EL (cell line): ENCODE measurements at regions not wholly inside any gene's neighbourhood (a gene's known extent, or its start where the extent isn't known, plus 50 kb on each side); places are given as distances from the start of the nearest gene placed in this dataset.
"Not testable (repeated sequence)": the region's sequence is repeated elsewhere in the genome, so short reads cannot be mapped to it uniquely, and the experiment has no call there.

Experiments used
- DNase-seq: peaks from one replicate; pipeline ENCODE4 v3.0.0-alpha.2; 2016

- DNase-seq, result no peak
These were observed 1048.1 kb upstream of the ACO1 start for GRCh38 chr9:31336386-31336785.

- DNase-seq, result no peak
These were observed 1047.6 kb upstream of the ACO1 start for GRCh38 chr9:31336841-31337240.

DNA sequence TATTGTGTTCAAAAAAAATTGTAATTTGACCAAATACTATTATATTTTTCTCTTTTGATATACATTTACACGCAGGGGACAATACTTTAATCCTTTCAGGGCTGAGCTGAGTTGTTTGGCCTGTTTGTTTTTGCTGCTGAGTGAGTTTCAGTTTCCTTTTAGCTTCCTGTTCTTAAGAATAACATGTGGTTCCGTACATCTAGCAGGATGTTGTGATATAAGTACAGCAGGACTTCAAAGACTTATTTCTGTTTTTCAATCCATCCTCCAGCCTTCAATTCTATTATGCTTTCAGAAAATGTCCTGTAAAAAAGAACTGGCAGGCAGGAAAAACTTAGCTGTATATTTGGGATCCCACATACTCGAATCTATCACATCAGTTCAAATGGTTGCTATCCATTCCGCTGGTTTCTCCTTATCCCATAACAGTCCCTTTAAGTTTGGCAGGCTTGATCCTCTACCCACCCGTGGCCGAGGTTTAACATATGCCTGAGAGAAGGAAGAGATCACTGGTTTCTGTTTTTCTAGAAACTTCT lies 1037.3 kb upstream of the ACO1 start:
- DNase-seq, result no peak

GRCh38 chr9:31355159-31355882 lies 1029.1 kb upstream of the ACO1 start:
- no peak for DNase-seq

DNA sequence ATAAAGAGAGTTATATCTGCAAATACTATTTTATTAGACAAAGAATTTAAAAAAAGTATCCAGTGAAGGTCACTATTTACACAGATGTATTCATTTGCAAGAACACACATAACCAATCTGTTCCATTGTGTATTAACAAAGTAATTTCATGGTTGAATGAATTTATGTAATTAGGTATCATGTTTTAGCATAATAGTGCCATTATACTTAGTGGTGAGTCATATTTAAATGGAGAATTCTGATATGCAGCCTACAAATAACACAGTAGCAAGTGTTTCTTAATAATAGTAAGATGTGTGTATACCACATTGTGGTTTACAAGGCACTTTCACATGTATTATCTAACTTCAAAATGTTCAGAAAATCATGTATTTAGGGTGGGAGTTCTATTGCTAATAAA lies 1028.5 kb upstream of the ACO1 start:
- DNase-seq, result no peak

DNA sequence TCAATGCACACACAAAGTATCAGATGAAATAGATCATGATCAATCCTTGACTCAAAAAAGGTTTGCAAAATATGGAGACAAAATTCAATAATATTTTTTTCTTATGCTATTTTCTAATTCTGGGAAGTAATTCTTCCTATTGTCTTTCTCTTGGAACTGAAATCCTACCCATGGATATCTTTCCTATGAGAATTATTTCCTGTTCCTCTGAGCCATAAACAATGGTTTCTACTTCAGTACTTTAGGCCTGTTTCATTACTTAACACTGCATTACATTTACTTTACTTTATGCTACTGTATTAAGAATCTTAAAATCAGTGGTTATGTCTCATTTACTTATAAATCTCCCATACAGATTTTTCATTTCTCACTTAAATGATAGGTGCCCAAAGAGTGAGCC lies 1025.4 kb upstream of the ACO1 start:
- DNase-seq, result no peak

DNA sequence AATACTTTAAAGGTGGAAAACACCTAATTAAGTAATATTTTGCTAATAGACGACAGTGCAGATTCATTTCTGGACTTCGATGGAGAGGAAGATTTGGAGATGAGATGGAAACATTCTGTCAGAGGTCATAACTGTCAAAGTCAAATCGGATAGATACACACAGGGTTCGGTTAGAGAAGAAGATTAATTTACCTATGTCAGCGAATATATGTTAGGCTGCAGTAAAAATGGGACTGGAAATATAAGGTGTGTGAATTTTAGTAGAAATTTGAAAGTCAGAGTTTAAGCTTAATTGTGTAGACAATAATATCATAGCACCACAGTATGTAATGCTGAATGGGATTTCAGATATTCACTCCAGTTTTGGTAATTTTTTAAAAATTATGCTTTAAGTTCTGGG lies 1020.3 kb upstream of the ACO1 start:
- DNase-seq, result no peak

GRCh38 chr9:31372799-31373587 lies 1011.5 kb upstream of the ACO1 start:
- no peak for DNase-seq

GRCh38 chr9:31377358-31377757 lies 1007.1 kb upstream of the ACO1 start:
- DNase-seq, result no peak

GRCh38 chr9:31388660-31389059 lies 995.8 kb upstream of the ACO1 start:
- DNase-seq, result no peak

DNA sequence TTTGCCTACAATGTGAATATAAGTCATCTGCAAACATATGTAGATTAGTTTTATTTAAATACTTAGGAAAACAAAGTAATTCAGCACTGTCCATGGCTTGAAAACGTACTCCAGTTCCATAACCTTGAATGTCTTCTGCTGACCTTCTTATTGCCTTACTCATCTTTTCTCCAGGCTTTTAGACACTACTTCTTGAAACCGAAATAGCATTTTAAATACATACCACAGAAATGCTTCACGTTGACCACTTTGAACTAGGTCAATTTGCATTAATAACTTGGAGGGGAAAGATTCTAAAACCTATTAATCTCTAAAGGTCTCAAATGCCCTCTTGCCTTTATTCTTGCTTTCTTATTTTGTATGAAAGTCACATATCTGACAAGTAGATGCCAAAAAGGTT lies 995.4 kb upstream of the ACO1 start:
- DNase-seq, result no peak

GRCh38 chr9:31390403-31391025 lies 993.9 kb upstream of the ACO1 start:
- DNase-seq, result no peak

GRCh38 chr9:31393240-31393639 lies 991.2 kb upstream of the ACO1 start:
- no peak for DNase-seq

DNA sequence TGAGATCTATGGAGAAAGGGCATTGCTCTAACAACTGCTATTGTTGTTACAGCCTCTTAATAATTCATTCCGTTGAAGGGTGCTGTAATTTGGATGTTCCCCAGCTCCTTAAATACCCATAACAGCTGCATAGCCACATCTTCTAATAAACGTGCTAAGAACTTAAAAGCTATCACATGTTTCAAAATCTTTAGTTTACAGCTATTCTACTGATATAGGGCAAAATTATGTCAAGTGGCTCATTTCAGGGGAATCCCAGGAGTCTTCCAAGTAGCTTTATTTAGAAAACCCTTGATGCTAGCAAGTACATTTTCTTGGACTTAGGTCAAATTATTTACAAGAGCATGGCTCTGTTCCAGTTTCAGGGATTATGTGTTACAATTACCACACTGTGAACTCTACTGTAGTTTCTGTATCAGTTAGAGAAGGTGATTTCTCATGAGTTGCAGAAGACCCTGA lies 990.4 kb upstream of the ACO1 start:
- no peak for DNase-seq

DNA sequence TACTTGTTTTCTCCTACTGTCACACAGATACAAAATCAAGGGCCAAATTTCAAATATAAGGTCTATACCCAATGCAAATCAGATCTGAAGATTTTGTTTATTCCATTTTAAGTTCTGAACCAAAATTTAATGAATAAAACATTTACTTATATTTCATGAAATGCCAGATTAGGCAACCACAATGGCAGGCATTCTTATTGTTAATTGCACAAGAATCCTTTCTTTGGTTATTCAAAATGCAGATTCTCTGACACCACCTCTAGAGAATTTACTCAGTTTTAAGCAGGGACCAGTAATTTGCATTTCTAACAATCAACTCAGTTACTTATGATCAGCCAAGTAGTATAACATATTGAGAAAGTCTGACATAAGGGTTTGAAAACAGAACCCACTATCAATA lies 972.4 kb upstream of the ACO1 start:
- DNase-seq, result no peak

DNA sequence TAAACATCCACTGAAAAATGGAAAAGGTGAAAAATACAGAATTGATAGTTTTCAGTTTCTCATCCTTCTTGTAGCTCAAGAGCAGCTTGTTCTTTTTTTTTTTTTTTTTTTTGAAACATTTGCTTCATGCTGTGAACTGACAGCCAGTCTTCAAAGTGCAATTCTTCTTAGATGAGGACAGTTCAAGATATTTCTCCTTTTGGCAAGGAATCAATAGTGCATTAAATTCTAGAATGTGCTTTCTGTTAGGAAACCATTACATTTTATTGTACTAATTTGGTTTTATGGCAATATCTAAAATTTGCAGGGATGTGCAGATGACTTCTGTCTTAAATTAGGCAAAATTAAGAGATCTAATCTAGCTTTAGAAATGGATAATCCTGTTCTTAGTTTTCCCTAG lies 969.3 kb upstream of the ACO1 start:
- no peak for DNase-seq

GRCh38 chr9:31418419-31418818 lies 966.0 kb upstream of the ACO1 start:
- DNase-seq, result no peak

DNA sequence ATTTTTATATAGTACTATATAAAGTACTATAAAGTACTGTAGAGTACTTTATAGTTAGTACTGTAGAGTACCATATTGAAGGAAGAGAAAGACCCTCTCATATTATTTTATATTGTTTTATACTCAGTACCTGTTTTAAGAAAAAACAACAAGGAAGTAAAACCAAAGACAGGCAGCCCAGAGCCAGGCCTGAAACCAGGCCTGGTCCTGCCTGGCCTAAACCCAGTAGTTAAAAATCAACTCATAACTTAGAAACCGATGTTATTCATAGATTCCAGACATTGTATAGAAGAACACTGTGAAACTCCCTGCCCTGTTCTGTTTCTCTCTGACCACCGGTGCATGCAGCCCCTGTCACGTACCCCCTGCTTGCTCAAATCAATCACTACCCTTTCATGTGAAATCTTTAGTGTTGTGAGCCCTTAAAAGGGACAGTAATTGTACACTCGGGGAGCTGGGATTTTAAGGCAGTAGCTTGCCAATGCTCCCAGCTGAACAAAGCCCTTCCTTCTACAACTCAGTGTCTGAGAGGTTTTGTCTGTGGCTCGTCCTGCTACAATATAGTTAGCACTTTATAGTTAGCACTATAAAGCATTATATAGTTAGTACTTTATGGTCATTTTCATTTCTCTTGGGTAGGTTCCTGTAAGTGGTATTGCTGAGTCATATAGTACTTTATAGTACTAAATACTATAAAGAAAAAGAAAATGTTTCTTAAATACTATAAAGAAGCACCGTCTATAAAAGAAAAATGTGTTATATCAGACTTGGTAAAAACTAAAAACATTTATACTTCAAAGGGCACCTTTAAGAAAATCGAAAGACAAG lies 940.6 kb upstream of the ACO1 start:
- DNase-seq, result not testable (repeated sequence)

DNA sequence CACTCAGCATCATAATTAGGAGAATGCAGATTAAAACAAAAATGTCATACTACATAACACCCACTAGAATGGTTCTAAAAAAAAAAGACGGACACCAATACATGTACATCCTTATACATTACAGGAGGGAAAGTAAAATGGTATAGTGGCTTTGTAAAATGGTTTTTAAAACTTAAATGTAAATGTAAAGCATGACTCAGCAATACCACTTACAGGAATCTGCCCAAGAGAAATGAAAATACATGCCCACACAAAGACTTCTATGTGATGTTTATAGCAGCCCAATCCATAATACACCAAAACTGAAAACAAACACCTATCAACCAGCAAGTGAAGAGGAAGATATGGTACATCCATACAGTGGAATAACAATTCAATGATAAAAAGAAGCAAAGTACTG lies 939.1 kb upstream of the ACO1 start:
- no peak for DNase-seq

DNA sequence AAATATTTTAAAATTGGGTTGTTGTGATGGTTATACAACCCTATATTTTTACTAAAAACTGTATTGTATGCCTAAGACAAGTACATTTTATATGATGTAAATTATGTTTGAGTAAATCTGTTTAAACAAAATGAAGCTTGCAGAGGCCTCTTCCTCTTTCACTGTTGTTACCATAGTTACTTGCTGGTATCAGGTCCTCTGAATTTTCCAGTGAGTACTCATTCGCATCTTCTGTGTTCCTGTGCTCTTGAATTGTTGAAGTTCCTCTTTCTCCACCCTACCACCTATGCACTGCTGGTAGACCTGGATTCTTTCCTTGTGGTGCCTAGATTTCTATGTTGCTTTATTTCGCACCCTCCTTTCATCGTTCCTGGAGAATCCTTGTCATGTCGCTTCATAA lies 938.5 kb upstream of the ACO1 start:
- DNase-seq, result no peak

DNA sequence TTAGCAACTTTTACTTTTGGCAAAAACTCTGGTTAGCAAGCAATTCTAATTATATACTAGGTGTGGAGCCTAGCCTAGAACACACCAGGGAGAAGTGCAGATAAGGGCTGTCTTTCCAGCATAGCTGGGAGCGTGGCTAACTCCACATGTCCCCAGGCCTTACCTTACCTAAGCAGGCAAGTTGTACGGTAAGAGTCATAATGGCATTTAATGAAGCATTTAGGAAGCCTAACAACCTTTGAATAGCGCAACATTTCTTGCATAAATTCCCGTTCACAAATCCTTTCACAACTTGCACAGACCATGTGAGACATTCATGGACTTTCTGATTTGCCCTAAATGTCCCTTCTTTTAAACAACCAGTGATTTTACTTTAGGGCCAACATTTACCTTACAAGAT lies 917.4 kb upstream of the ACO1 start:
- DNase-seq, result no peak

- no peak for DNase-seq
These were observed 914.4 kb upstream of the ACO1 start for GRCh38 chr9:31470051-31470450.

- no peak for DNase-seq
These were observed 913.4 kb upstream of the ACO1 start for GRCh38 chr9:31471010-31471409.
